Astrocyte (in vitro differentiated cells and primary cell): ENCODE measurements at regions not wholly inside any gene's neighbourhood (a gene's known extent, or its start where the extent isn't known, plus 50 kb on each side); places are given as distances from the start of the nearest gene placed in this dataset.

Experiments
- DNase-seq: peaks from one replicate; pipeline ENCODE4 v3.0.0-alpha.2; 2010; ENCODE audit warnings: low read depth
- FAIRE-seq: peaks from 2 replicates; lab custom pipeline; 2011; peaks lifted over from hg19 to GRCh38; lab: Jason Lieb, UNC
- H2AFZ ChIP-seq: 2 replicates; pipeline ENCODE4 v1.6.0; 2012; ENCODE audit warnings: low read depth, low read length, inconsistent platforms
- H3K27ac ChIP-seq: 2 replicates; pipeline ENCODE4 v1.5.1; 2011; ENCODE audit warnings: low read depth, low read length, inconsistent platforms
- H3K27me3 ChIP-seq: 2 replicates; pipeline ENCODE4 v1.6.0; 2011; ENCODE audit warnings: low read length, inconsistent platforms; ENCODE audit not compliant: insufficient read depth
- H3K36me3 ChIP-seq: 2 replicates; pipeline ENCODE4 v1.5.1; 2011; ENCODE audit warnings: low read length, inconsistent platforms; ENCODE audit not compliant: insufficient read depth
- H3K4me1 ChIP-seq: 2 replicates; pipeline ENCODE4 v1.5.1; 2011; ENCODE audit warnings: low read length, inconsistent platforms; ENCODE audit not compliant: insufficient read depth
- H3K4me2 ChIP-seq: 2 replicates; pipeline ENCODE4 v1.6.0; 2012; ENCODE audit warnings: low read length, inconsistent platforms
- H3K4me3 ChIP-seq: 2 replicates; pipeline ENCODE4 v1.5.1; 2011; ENCODE audit warnings: low read depth, mild to moderate bottlenecking, low read length, inconsistent platforms; ENCODE audit not compliant: insufficient read depth
- H3K79me2 ChIP-seq: 2 replicates; pipeline ENCODE4 v1.6.0; 2012; ENCODE audit warnings: mild to moderate bottlenecking, low read length, inconsistent platforms; ENCODE audit not compliant: insufficient read depth
- H3K9ac ChIP-seq: 2 replicates; pipeline ENCODE4 v1.6.0; 2012; ENCODE audit warnings: mild to moderate bottlenecking, low read length, inconsistent platforms
- H3K9me3 ChIP-seq: 2 replicates; pipeline ENCODE4 v1.5.1; 2012; ENCODE audit warnings: low read depth, mild to moderate bottlenecking, low read length, inconsistent platforms; ENCODE audit not compliant: insufficient read depth
- H4K20me1 ChIP-seq: 2 replicates; pipeline ENCODE4 v1.6.0; 2012; ENCODE audit warnings: low read length, inconsistent platforms; ENCODE audit not compliant: insufficient read depth
- H3K27ac Mint-ChIP-seq: one replicate; pipeline ENCODE4 v1.8.0; 2021; ENCODE audit warnings: mild to moderate bottlenecking, mixed read lengths; ENCODE audit not compliant: unreplicated experiment
- H3K27me3 Mint-ChIP-seq: one replicate; pipeline ENCODE4 v1.8.0; 2021; ENCODE audit warnings: low read depth, mixed read lengths; ENCODE audit not compliant: unreplicated experiment
- H3K36me3 Mint-ChIP-seq: one replicate; pipeline ENCODE4 v1.8.0; 2021; ENCODE audit warnings: low read depth, mixed read lengths; ENCODE audit not compliant: unreplicated experiment
- H3K4me1 Mint-ChIP-seq: one replicate; pipeline ENCODE4 v1.8.0; 2021; ENCODE audit warnings: low read depth, mixed read lengths; ENCODE audit not compliant: unreplicated experiment
- H3K4me3 Mint-ChIP-seq: one replicate; pipeline ENCODE4 v1.8.0; 2021; ENCODE audit warnings: mild to moderate bottlenecking, moderate library complexity, mixed read lengths; ENCODE audit not compliant: unreplicated experiment
- H3K9me3 Mint-ChIP-seq: one replicate; pipeline ENCODE4 v1.8.0; 2021; ENCODE audit warnings: mild to moderate bottlenecking, mixed read lengths; ENCODE audit not compliant: unreplicated experiment
- EZH2 ChIP-seq: IDR thresholded peaks from 2 replicates; pipeline ENCODE4 v1.6.1; 2012; ENCODE audit warnings: mild to moderate bottlenecking, low read length, inconsistent platforms; ENCODE audit not compliant: insufficient read depth
- TF ChIP-seq, protein P1 (sequence below): IDR thresholded peaks from 2 replicates; pipeline ENCODE4 v1.5.1; 2011; ENCODE audit warnings: low read depth, mild to moderate bottlenecking, inconsistent platforms, low read length, moderate library complexity; ENCODE audit not compliant: insufficient read depth

DNA sequence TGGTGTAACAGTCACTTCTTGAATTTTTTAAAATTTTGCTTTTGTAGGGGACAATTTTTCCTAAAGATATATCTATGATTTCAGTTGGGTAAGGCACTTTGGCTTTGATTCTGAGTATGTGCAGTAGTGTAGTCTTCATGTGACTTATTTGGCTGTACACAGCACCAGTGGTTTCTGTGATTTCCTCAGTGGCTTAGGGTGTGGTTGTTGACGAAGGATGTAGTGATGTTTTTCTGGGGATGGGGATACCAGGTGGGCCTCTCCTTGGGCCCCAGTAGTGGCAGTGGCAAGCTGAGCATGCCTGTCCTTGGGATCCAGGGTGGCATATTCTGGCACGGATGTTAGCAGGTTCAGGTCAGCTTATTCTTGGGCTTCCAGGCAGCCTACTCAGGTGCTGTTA, 364.9 kb upstream of the CADM1 start:
- Histone ChIP-seq H3K4me1 (no peaks in the 10 kb centered on the region), H3K27me3 (no peaks in the 10 kb centered on the region), H4K20me1 (no peaks in the 10 kb centered on the region), H3K4me2 (no peak overlapping the region), H3K9ac (no peak overlapping the region), H3K36me3 (no peaks in the 10 kb centered on the region), H3K79me2 (no peaks in the 10 kb centered on the region), H3K9me3 (no peaks in the 10 kb centered on the region), H3K4me3 (no peak overlapping the region), H2AFZ (no peak overlapping the region), H3K27ac (no peak overlapping the region)
- H3K4me1 Mint-ChIP-seq: peaks cover 13% of the 10 kb centered on the region
- no peaks in the 10 kb centered on the region for H3K9me3 Mint-ChIP-seq
- no peak for FAIRE-seq
- H3K27ac Mint-ChIP-seq: no peak overlapping the region
- H3K4me3 Mint-ChIP-seq: no peak overlapping the region
- peaks cover 6% of the 10 kb centered on the region for H3K27me3 Mint-ChIP-seq
- no peak for DNase-seq
- peaks cover 5% of the 10 kb centered on the region for H3K36me3 Mint-ChIP-seq
- no peak for TF ChIP-seq EZH2
- TF ChIP-seq, protein P1, sequence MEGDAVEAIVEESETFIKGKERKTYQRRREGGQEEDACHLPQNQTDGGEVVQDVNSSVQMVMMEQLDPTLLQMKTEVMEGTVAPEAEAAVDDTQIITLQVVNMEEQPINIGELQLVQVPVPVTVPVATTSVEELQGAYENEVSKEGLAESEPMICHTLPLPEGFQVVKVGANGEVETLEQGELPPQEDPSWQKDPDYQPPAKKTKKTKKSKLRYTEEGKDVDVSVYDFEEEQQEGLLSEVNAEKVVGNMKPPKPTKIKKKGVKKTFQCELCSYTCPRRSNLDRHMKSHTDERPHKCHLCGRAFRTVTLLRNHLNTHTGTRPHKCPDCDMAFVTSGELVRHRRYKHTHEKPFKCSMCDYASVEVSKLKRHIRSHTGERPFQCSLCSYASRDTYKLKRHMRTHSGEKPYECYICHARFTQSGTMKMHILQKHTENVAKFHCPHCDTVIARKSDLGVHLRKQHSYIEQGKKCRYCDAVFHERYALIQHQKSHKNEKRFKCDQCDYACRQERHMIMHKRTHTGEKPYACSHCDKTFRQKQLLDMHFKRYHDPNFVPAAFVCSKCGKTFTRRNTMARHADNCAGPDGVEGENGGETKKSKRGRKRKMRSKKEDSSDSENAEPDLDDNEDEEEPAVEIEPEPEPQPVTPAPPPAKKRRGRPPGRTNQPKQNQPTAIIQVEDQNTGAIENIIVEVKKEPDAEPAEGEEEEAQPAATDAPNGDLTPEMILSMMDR: no peak

DNA sequence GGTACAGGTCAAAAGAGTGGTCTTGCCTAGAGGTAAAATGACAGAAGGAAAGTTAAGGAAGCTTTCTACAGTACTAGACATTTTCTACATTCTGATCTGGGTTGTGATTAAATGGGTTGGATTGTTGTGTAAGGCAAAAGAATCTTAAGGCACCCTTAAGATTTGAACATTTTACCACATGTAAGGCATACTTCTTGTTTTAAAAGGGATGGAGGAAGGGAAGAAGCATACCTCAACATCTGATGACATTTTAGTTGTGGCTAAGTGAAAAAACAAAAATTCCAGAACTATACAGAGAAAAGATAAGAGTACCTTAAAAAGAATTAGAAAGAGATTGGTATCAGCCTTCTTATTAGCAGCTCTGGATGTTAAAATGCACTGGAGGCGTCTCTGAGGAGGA, 356.0 kb upstream of the CADM1 start:
- peak overlapping the region; percentile 89 for H3K27ac Mint-ChIP-seq
- Histone ChIP-seq H3K4me1 (no peaks in the 10 kb centered on the region), H3K36me3 (no peaks in the 10 kb centered on the region), H3K4me3 (no peak overlapping the region), H4K20me1 (no peaks in the 10 kb centered on the region), H3K27ac (no peak overlapping the region), H3K79me2 (no peaks in the 10 kb centered on the region), H2AFZ (no peak overlapping the region), H3K4me2 (no peak overlapping the region), H3K9ac (no peak overlapping the region), H3K9me3 (no peaks in the 10 kb centered on the region), H3K27me3 (no peaks in the 10 kb centered on the region)
- H3K27me3 Mint-ChIP-seq: no peaks in the 10 kb centered on the region
- H3K4me3 Mint-ChIP-seq: no peak overlapping the region
- FAIRE-seq: no peak
- TF ChIP-seq, protein P1: no peak
- TF ChIP-seq EZH2: no peak
- peaks cover 13% of the 10 kb centered on the region for H3K4me1 Mint-ChIP-seq
- peak; percentile 86 for DNase-seq
- H3K36me3 Mint-ChIP-seq: no peaks in the 10 kb centered on the region
- peaks cover 7% of the 10 kb centered on the region for H3K9me3 Mint-ChIP-seq

DNA sequence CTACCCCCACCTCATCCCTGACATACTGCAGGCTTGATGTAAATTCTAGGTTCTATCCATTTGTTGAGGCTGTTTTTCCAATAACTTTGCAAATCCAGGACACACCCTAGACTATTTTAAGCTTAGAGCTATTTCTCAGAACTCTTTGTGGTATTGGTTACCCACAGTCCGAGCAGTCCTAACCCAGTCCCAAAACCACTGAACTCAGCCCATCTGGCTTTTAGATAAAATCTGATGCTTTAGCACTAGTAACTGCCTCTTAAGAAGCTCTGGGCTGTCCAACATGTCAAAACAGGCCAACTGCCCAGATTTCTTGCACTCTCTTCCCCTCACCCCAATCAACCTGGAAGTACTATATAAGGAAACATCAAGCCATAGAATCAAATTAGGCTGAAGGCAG, 344.4 kb upstream of the CADM1 start:
- Mint-ChIP-seq H3K9me3 (peaks cover 2% of the 10 kb centered on the region), H3K4me1 (peaks cover 24% of the 10 kb centered on the region), H3K36me3 (no peaks in the 10 kb centered on the region), H3K27ac (no peak overlapping the region), H3K27me3 (no peaks in the 10 kb centered on the region), H3K4me3 (peak overlapping the region; percentile 27)
- Histone ChIP-seq H3K4me3 (no peak overlapping the region), H3K4me2 (no peak overlapping the region), H3K27me3 (no peaks in the 10 kb centered on the region), H3K27ac (no peak overlapping the region), H3K79me2 (no peaks in the 10 kb centered on the region), H3K9ac (no peak overlapping the region), H3K4me1 (no peaks in the 10 kb centered on the region), H3K36me3 (no peaks in the 10 kb centered on the region), H2AFZ (no peak overlapping the region), H4K20me1 (no peaks in the 10 kb centered on the region), H3K9me3 (no peaks in the 10 kb centered on the region)
- peak; percentile 93 for DNase-seq
- no peak for TF ChIP-seq EZH2
- TF ChIP-seq, protein P1: no peak
- no peak for FAIRE-seq
